Activated CD8-positive, alpha-beta T cell treated with anti-CD3 and anti-CD28 coated beads, Interleukin-2, amount 10 ng/mL, durations not matched to agents 7 days and 5 days (primary cell): ENCODE measurements at regions not wholly inside any gene's neighbourhood (a gene's known extent, or its start where the extent isn't known, plus 50 kb on each side); places are given as distances from the start of the nearest gene placed in this dataset.
"Not testable (repeated sequence)": the region's sequence is repeated elsewhere in the genome, so short reads cannot be mapped to it uniquely, and the experiment has no call there.

Experiments
- ATAC-seq: fragments of 150-1000 bp; cut with Tn5 transposase; one replicate; pipeline ENCODE4 v1.10.0; 2021; ENCODE audit warnings: moderate library complexity
- CTCF ChIA-PET: fragments of 350-600 bp; sonication (Branson Sonifier 250); formaldehyde crosslinking; loops from one replicate; lab custom pipeline; 2021; ENCODE audit warnings: antibody characterized with exemption; lab: Charles Lee
- POLR2A ChIA-PET: fragments of 350-600 bp; sonication (Branson Sonifier 250); formaldehyde crosslinking; loops from one replicate; lab custom pipeline; 2021; ENCODE audit warnings: antibody characterized with exemption; lab: Charles Lee
- DNase-seq: peaks from one replicate; pipeline ENCODE4 v3.0.0-alpha.2; 2020
- H3K27ac Mint-ChIP-seq: one replicate; pipeline ENCODE4 v1.8.0; 2021; ENCODE audit warnings: mild to moderate bottlenecking, mixed read lengths
- H3K27me3 Mint-ChIP-seq: one replicate; pipeline ENCODE4 v1.8.0; 2021; ENCODE audit warnings: low read depth, mixed read lengths
- H3K36me3 Mint-ChIP-seq: one replicate; pipeline ENCODE4 v1.8.0; 2021; ENCODE audit warnings: low read depth, mixed read lengths
- H3K4me1 Mint-ChIP-seq: one replicate; pipeline ENCODE4 v1.8.0; 2021; ENCODE audit warnings: low read depth, mixed read lengths
- H3K4me3 Mint-ChIP-seq: one replicate; pipeline ENCODE4 v1.8.0; 2021; ENCODE audit warnings: mild to moderate bottlenecking, mixed read lengths
- H3K9me3 Mint-ChIP-seq: one replicate; pipeline ENCODE4 v1.8.0; 2022; ENCODE audit warnings: mixed read lengths; ENCODE audit not compliant: insufficient read depth

GRCh38 chr7:69042138-69042537 lies 556.1 kb upstream of the AUTS2 start:
- no peaks in the 10 kb centered on the region for H3K36me3 Mint-ChIP-seq
- H3K4me1 Mint-ChIP-seq, result no peaks in the 10 kb centered on the region
- peaks cover 4% of the 10 kb centered on the region for H3K9me3 Mint-ChIP-seq
- no peak overlapping the region for H3K27ac Mint-ChIP-seq
- DNase-seq (no peak), ATAC-seq (no peak)
- no peaks in the 10 kb centered on the region for H3K27me3 Mint-ChIP-seq
- ChIA-PET POLR2A (no interaction called here), CTCF (no interaction called here)
- no peak overlapping the region for H3K4me3 Mint-ChIP-seq

GRCh38 chr7:69047151-69047754 lies 551.0 kb upstream of the AUTS2 start:
- POLR2A ChIA-PET, result no interaction called here
- no peak overlapping the region for H3K27ac Mint-ChIP-seq
- ATAC-seq (no peak), DNase-seq (no peak)
- H3K36me3 Mint-ChIP-seq, result no peaks in the 10 kb centered on the region
- no peak overlapping the region for H3K4me3 Mint-ChIP-seq
- peaks cover 8% of the 10 kb centered on the region for H3K9me3 Mint-ChIP-seq
- no peaks in the 10 kb centered on the region for H3K27me3 Mint-ChIP-seq
- no peaks in the 10 kb centered on the region for H3K4me1 Mint-ChIP-seq
- CTCF ChIA-PET, result no interaction called here

- ATAC-seq (no peak), DNase-seq (no peak)
- Mint-ChIP-seq H3K4me1 (no peaks in the 10 kb centered on the region), H3K27ac (no peak overlapping the region), H3K36me3 (no peaks in the 10 kb centered on the region), H3K9me3 (peaks cover 4% of the 10 kb centered on the region), H3K4me3 (no peak overlapping the region), H3K27me3 (no peaks in the 10 kb centered on the region)
- ChIA-PET CTCF (interaction anchor here (0.7 kb wide), 1 partner anchor 146 kb away, joined by 3 read pairs; no protein-coding TSS in a partner anchor), POLR2A (no interaction called here)
Measured at GRCh38 chr7:69049326-69049725, 548.9 kb upstream of the AUTS2 start.

GRCh38 chr7:69052447-69052846 lies 545.8 kb upstream of the AUTS2 start:
- no peak for ATAC-seq
- DNase-seq, result no peak
- no peak overlapping the region for H3K27ac Mint-ChIP-seq
- no peak overlapping the region for H3K4me3 Mint-ChIP-seq
- H3K36me3 Mint-ChIP-seq, result no peaks in the 10 kb centered on the region
- H3K9me3 Mint-ChIP-seq, result peaks cover 7% of the 10 kb centered on the region
- ChIA-PET CTCF (no interaction called here), POLR2A (no interaction called here)
- H3K4me1 Mint-ChIP-seq, result no peaks in the 10 kb centered on the region
- H3K27me3 Mint-ChIP-seq, result no peaks in the 10 kb centered on the region

- no peak for ATAC-seq
- ChIA-PET POLR2A (no interaction called here), CTCF (no interaction called here)
- Mint-ChIP-seq H3K9me3 (peaks cover 8% of the 10 kb centered on the region), H3K27ac (no peak overlapping the region), H3K4me3 (no peak overlapping the region), H3K4me1 (no peaks in the 10 kb centered on the region), H3K36me3 (no peaks in the 10 kb centered on the region), H3K27me3 (no peaks in the 10 kb centered on the region)
- no peak for DNase-seq
Measured at GRCh38 chr7:69060516-69060915, 537.8 kb upstream of the AUTS2 start.

GRCh38 chr7:69062020-69062765 lies 536.1 kb upstream of the AUTS2 start:
- Mint-ChIP-seq H3K27ac (no peak overlapping the region), H3K27me3 (no peaks in the 10 kb centered on the region), H3K36me3 (no peaks in the 10 kb centered on the region), H3K4me1 (no peaks in the 10 kb centered on the region), H3K9me3 (peaks cover 8% of the 10 kb centered on the region), H3K4me3 (no peak overlapping the region)
- no peak for ATAC-seq
- ChIA-PET CTCF (no interaction called here), POLR2A (no interaction called here)
- DNase-seq, result no peak

GRCh38 chr7:69067397-69067796 lies 530.9 kb upstream of the AUTS2 start:
- CTCF ChIA-PET, result no interaction called here
- DNase-seq (no peak), ATAC-seq (no peak)
- H3K4me1 Mint-ChIP-seq, result no peaks in the 10 kb centered on the region
- POLR2A ChIA-PET, result no interaction called here
- H3K9me3 Mint-ChIP-seq, result peaks cover 11% of the 10 kb centered on the region
- no peak overlapping the region for H3K27ac Mint-ChIP-seq
- no peak overlapping the region for H3K4me3 Mint-ChIP-seq
- no peaks in the 10 kb centered on the region for H3K27me3 Mint-ChIP-seq
- H3K36me3 Mint-ChIP-seq, result no peaks in the 10 kb centered on the region

- ChIA-PET CTCF (no interaction called here), POLR2A (no interaction called here)
- DNase-seq, result no peak
- Mint-ChIP-seq H3K9me3 (peaks cover 14% of the 10 kb centered on the region), H3K27me3 (no peaks in the 10 kb centered on the region), H3K4me3 (no peak overlapping the region), H3K4me1 (no peaks in the 10 kb centered on the region), H3K27ac (no peak overlapping the region), H3K36me3 (no peaks in the 10 kb centered on the region)
- no peak for ATAC-seq
Measured at GRCh38 chr7:69070476-69070875, 527.8 kb upstream of the AUTS2 start.

- CTCF ChIA-PET, result no interaction called here
- Mint-ChIP-seq H3K27ac (no peak overlapping the region), H3K27me3 (no peaks in the 10 kb centered on the region), H3K9me3 (peaks cover 7% of the 10 kb centered on the region), H3K4me1 (no peaks in the 10 kb centered on the region), H3K36me3 (no peaks in the 10 kb centered on the region), H3K4me3 (no peak overlapping the region)
- POLR2A ChIA-PET, result no interaction called here
- DNase-seq (no peak), ATAC-seq (no peak)
Measured at GRCh38 chr7:69076566-69076965, 521.7 kb upstream of the AUTS2 start.

GRCh38 chr7:69078997-69079769 lies 519.1 kb upstream of the AUTS2 start:
- CTCF ChIA-PET, result no interaction called here

GRCh38 chr7:69087281-69087680 lies 511.0 kb upstream of the AUTS2 start:
- ATAC-seq, POLR2A ChIA-PET: not testable (repeated sequence)

More at GRCh38 chr7:69078997-69079769, 519.1 kb upstream of the AUTS2 start:
- DNase-seq (no peak), ATAC-seq (no peak)
- Mint-ChIP-seq H3K9me3 (peaks cover 7% of the 10 kb centered on the region), H3K4me3 (no peak overlapping the region), H3K36me3 (no peaks in the 10 kb centered on the region), H3K27ac (no peak overlapping the region), H3K4me1 (no peaks in the 10 kb centered on the region), H3K27me3 (no peaks in the 10 kb centered on the region)
- POLR2A ChIA-PET, result no interaction called here

GRCh38 chr7:69088185-69088584 lies 510.1 kb upstream of the AUTS2 start:
- DNase-seq, result no peak
- H3K27ac Mint-ChIP-seq, result no peak overlapping the region
- ATAC-seq, result no peak
- H3K4me1 Mint-ChIP-seq, result no peaks in the 10 kb centered on the region
- peaks cover 20% of the 10 kb centered on the region for H3K9me3 Mint-ChIP-seq
- CTCF ChIA-PET, result no interaction called here
- no peaks in the 10 kb centered on the region for H3K27me3 Mint-ChIP-seq
- H3K4me3 Mint-ChIP-seq, result no peak overlapping the region
- POLR2A ChIA-PET, result no interaction called here
- no peaks in the 10 kb centered on the region for H3K36me3 Mint-ChIP-seq

More at GRCh38 chr7:69087281-69087680, 511.0 kb upstream of the AUTS2 start:
- H3K4me3 Mint-ChIP-seq, H3K27me3 Mint-ChIP-seq, H3K4me1 Mint-ChIP-seq, DNase-seq, H3K27ac Mint-ChIP-seq, CTCF ChIA-PET, H3K36me3 Mint-ChIP-seq: not testable (repeated sequence)
- H3K9me3 Mint-ChIP-seq, result peaks cover 19% of the 10 kb centered on the region
